CD4-positive, alpha-beta memory T cell (primary cell): ENCODE measurements at regions not wholly inside any gene's neighbourhood (a gene's known extent, or its start where the extent isn't known, plus 50 kb on each side); places are given as distances from the start of the nearest gene placed in this dataset.

Experiments used
- CTCF ChIA-PET: fragments of 350-600 bp; sonication (Branson Sonifier 250); formaldehyde crosslinking; loops from one replicate; lab custom pipeline; 2021; ENCODE audit warnings: inconsistent platforms; ENCODE audit not compliant: partially characterized antibody; lab: Charles Lee
- POLR2A ChIA-PET: fragments of 350-600 bp; sonication (Branson Sonifier 250); formaldehyde crosslinking; loops from one replicate; lab custom pipeline; 2021; ENCODE audit not compliant: partially characterized antibody; lab: Charles Lee
- DNase-seq, 5 donors: peaks; one replicate each; pipeline versions ENCODE4 v3.0.0 to v3.0.0-alpha.2; 2020 to 2022; ENCODE audit warnings: mixed read lengths in 1 of 5
- H3K27ac ChIP-seq: one replicate; pipeline ENCODE4 v1.7.0; 2013; ENCODE audit warnings: low read depth, low read length
- H3K27me3 ChIP-seq: 2 replicates; pipeline ENCODE4 v1.7.0; 2013; ENCODE audit warnings: mild to moderate bottlenecking, low read length, moderate library complexity; ENCODE audit not compliant: insufficient read depth
- H3K36me3 ChIP-seq: 2 replicates; pipeline ENCODE4 v1.7.0; 2013; ENCODE audit warnings: mild to moderate bottlenecking, low read length, moderate library complexity; ENCODE audit not compliant: insufficient read depth
- H3K4me1 ChIP-seq: 2 replicates; pipeline ENCODE4 v1.7.0; 2013; ENCODE audit warnings: mild to moderate bottlenecking, low read length, moderate library complexity; ENCODE audit not compliant: insufficient read depth
- H3K4me3 ChIP-seq, 2 donors: one replicate each; pipeline ENCODE4 v1.7.0; 2013; ENCODE audit warnings: low read length in 2 of 2, mild to moderate bottlenecking in 1 of 2
- H3K9me3 ChIP-seq, 2 donors: one replicate each; pipeline ENCODE4 v1.7.0; 2013; ENCODE audit warnings: low read length in 2 of 2, control low read depth in 1 of 2; ENCODE audit not compliant: control insufficient read depth in 1 of 2
- H3K27ac Mint-ChIP-seq, 7 donors: one replicate each; pipeline ENCODE4 v1.8.0; 2020 to 2021; ENCODE audit warnings: mixed read lengths in 7 of 7, mild to moderate bottlenecking in 6 of 7, inconsistent platforms in 3 of 7, moderate library complexity in 3 of 7
- H3K27me3 Mint-ChIP-seq, 2 donors: one replicate each; pipeline ENCODE4 v1.8.0; 2020 to 2021; ENCODE audit warnings: mixed read lengths in 2 of 2
- H3K36me3 Mint-ChIP-seq, 2 donors: one replicate each; pipeline ENCODE4 v1.8.0; 2020 to 2021; ENCODE audit warnings: mixed read lengths in 2 of 2, inconsistent platforms in 1 of 2, mild to moderate bottlenecking in 1 of 2
- H3K4me1 Mint-ChIP-seq, 4 donors: one replicate each; pipeline ENCODE4 v1.8.0; 2020 to 2021; ENCODE audit warnings: mixed read lengths in 4 of 4, mild to moderate bottlenecking in 1 of 4
- H3K4me3 Mint-ChIP-seq, 8 donors: one replicate each; pipeline ENCODE4 v1.8.0; 2020 to 2021; ENCODE audit warnings: mixed read lengths in 8 of 8, mild to moderate bottlenecking in 7 of 8, moderate library complexity in 6 of 8, inconsistent platforms in 3 of 8
- H3K9me3 Mint-ChIP-seq, 8 donors: one replicate each; pipeline ENCODE4 v1.8.0; 2020 to 2021; ENCODE audit warnings: mixed read lengths in 8 of 8, mild to moderate bottlenecking in 5 of 8, inconsistent platforms in 3 of 8, moderate library complexity in 1 of 8
- intact Hi-C: fragments of 100-400 bp; cut with micrococcal nuclease; formaldehyde crosslinking; loops from one replicate; pipeline ENCODE4 v1.15.1; 2023

GRCh38 chr13:38415233-38415632 is 65.6 kb downstream of the UFM1 start:
- H3K27me3 ChIP-seq, result no peaks in the 10 kb centered on the region
- ChIA-PET POLR2A (no interaction called here), CTCF (no interaction called here)
- peaks cover 4 to 6% (median 5%) of the 10 kb centered on the region in 4 donors for H3K4me1 Mint-ChIP-seq
- H3K4me1 ChIP-seq, result no peaks in the 10 kb centered on the region
- H3K4me3 Mint-ChIP-seq, result peak overlapping the region in 5 of 8 donors; percentile 8 to 70 (median 49)
- intact Hi-C loops, result no loop called here
- H3K27me3 Mint-ChIP-seq, result peaks cover 1 to 2% of the 10 kb centered on the region in 2 donors
- H3K36me3 ChIP-seq, result no peaks in the 10 kb centered on the region
- no peak overlapping the region for H3K27ac ChIP-seq
- H3K36me3 Mint-ChIP-seq, result no peaks in the 10 kb centered on the region
- no peak overlapping the region for H3K4me3 ChIP-seq
- peak overlapping the region in 2 of 7 donors; percentile 13 to 53 for H3K27ac Mint-ChIP-seq
- H3K9me3 Mint-ChIP-seq, result peaks cover 0 to 4% (median 0%) of the 10 kb centered on the region in 8 donors
- DNase-seq, result peak in 2 of 5 donors; percentile 0 to 12
- no peaks in the 10 kb centered on the region for H3K9me3 ChIP-seq

DNA sequence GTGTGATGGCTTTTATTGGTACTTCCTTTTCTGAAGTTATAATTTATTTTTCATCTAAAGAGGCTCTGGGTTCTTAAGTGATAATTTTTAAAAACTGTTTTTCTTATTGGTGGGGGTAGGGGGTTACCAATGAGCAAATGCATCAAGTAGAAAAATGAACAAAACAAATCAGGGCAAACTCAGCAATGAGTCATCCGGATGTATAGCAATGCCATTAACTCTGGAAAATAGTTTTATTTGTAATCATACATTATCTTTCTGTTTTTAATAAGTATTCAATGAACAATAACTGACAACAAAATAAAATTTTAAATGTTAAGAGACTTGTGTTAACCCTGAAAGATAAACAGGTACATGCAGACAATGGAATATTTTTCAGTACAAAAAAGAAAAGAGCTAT is 67.6 kb downstream of the UFM1 start:
- no peaks in the 10 kb centered on the region for H3K27me3 ChIP-seq
- intact Hi-C loops, result no loop called here
- POLR2A ChIA-PET, result no interaction called here

GRCh38 chr13:38417727-38418126 is 68.1 kb downstream of the UFM1 start:
- POLR2A ChIA-PET, result no interaction called here
- intact Hi-C loops, result no loop called here

More for the DNA sequence above, 67.6 kb downstream of the UFM1 start:
- no peaks in the 10 kb centered on the region for H3K36me3 ChIP-seq
- H3K4me3 ChIP-seq, result no peak overlapping the region
- H3K4me3 Mint-ChIP-seq, result no peak overlapping the region
- peaks cover 4 to 6% (median 5%) of the 10 kb centered on the region in 4 donors for H3K4me1 Mint-ChIP-seq
- H3K27ac ChIP-seq, result no peak overlapping the region
- no peaks in the 10 kb centered on the region for H3K9me3 ChIP-seq
- no peaks in the 10 kb centered on the region for H3K4me1 ChIP-seq
- peaks cover 0 to 2% of the 10 kb centered on the region in 2 donors for H3K27me3 Mint-ChIP-seq
- no peaks in the 10 kb centered on the region for H3K36me3 Mint-ChIP-seq
- CTCF ChIA-PET, result no interaction called here
- no peak for DNase-seq
- H3K27ac Mint-ChIP-seq, result no peak overlapping the region
- peaks cover 0 to 2% (median 0%) of the 10 kb centered on the region in 8 donors for H3K9me3 Mint-ChIP-seq

GRCh38 chr13:38418286-38418685 is 68.6 kb downstream of the UFM1 start:
- Histone ChIP-seq H3K36me3 (no peaks in the 10 kb centered on the region), H3K4me3 (no peak overlapping the region), H3K9me3 (no peaks in the 10 kb centered on the region), H3K27ac (no peak overlapping the region), H3K27me3 (no peaks in the 10 kb centered on the region), H3K4me1 (no peaks in the 10 kb centered on the region)
- Mint-ChIP-seq H3K27me3 (no peaks in the 10 kb centered on the region), H3K27ac (no peak overlapping the region), H3K4me1 (peaks cover 4 to 6% (median 5%) of the 10 kb centered on the region in 4 donors), H3K4me3 (no peak overlapping the region), H3K9me3 (no peaks in the 10 kb centered on the region), H3K36me3 (no peaks in the 10 kb centered on the region)
- ChIA-PET CTCF (no interaction called here), POLR2A (no interaction called here)
- DNase-seq, result no peak
- intact Hi-C loops, result no loop called here

More at GRCh38 chr13:38417727-38418126, 68.1 kb downstream of the UFM1 start:
- no peaks in the 10 kb centered on the region for H3K36me3 Mint-ChIP-seq
- peaks cover 0 to 1% (median 0%) of the 10 kb centered on the region in 8 donors for H3K9me3 Mint-ChIP-seq
- no peaks in the 10 kb centered on the region for H3K36me3 ChIP-seq
- no peaks in the 10 kb centered on the region for H3K27me3 ChIP-seq
- no peak overlapping the region for H3K4me3 Mint-ChIP-seq
- peaks cover 0 to under 1% of the 10 kb centered on the region in 2 donors for H3K27me3 Mint-ChIP-seq
- CTCF ChIA-PET, result no interaction called here
- no peak overlapping the region for H3K4me3 ChIP-seq
- no peak overlapping the region for H3K27ac Mint-ChIP-seq
- no peak overlapping the region for H3K27ac ChIP-seq
- DNase-seq, result no peak
- no peaks in the 10 kb centered on the region for H3K4me1 ChIP-seq
- no peaks in the 10 kb centered on the region for H3K9me3 ChIP-seq
- H3K4me1 Mint-ChIP-seq, result peaks cover 4 to 6% (median 5%) of the 10 kb centered on the region in 4 donors

DNA sequence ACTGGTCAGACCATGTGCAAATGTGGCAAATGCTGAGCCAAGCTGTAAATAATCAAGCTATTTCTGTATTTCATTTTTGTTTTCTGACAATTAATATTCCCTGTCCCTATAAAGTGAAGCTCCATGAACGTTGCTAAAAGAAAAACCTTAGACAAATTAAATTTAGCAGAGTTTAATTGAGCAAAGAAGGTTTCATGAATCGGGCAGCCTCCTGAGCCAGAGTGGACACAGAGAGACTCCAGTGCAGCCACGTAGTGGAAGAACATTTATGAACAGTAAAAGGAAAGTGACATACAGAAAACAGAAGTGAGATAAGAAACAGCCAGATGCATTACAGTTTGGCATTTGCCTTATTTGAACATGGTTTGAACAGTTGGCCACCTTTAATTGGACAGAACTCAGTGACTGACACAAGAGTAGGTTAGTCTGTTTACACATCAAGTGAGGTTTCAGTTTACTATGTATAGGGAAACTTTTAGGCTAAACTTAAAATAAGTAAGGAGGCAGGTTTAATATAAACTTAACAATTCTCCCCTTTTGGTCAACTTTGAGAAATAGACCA is 69.7 kb downstream of the UFM1 start:
- CTCF ChIA-PET, result no interaction called here
- DNase-seq, result no peak
- H3K27ac ChIP-seq, result no peak overlapping the region

DNA sequence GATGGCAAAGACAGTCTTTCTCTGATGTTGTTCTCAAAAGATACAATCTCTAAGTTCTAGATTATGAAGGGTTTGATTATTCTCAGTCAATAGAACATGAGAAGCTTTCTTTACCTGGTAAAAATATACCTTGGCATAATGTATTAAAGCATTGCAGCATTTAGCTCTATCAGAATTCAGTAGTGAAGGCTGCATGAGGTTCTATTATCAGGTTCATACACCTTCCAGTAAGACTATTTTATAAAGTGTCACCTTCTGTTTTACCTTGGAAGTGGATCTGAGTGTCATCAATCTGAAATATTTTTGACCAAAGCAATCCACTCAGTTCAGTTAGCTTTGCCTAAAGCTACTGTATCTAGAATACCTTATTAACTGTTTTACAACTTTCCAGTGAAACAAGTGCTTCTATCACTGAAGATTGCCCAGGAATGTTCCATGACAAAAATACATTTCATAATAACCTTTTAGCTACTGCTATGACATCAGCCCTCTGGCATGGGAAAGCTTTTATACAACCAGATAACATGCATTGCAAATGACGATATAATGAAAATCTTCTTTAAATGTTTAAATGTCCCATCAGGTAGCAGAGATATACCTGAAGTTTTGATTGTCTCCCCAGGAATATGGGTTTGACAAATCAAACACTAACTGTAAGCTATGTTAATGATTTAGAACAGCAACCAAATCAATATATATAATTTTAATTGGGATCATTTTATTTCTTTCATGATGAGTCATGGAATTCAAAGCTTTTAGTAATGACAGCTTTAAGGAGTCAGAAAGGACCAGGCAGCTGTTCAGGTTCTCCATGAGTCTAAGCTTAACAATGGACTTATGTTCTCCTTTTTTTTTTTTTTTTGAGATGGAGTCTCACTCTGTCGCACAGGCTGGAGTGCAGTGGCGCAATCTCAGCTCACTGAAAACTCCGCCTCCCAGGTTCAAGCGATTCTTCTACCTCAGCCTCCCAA is 72.2 kb downstream of the UFM1 start:
- DNase-seq, result no peak
- intact Hi-C loops, result no loop called here
- Mint-ChIP-seq H3K27me3 (no peaks in the 10 kb centered on the region), H3K36me3 (no peaks in the 10 kb centered on the region), H3K4me3 (no peak overlapping the region), H3K4me1 (no peaks in the 10 kb centered on the region), H3K27ac (no peak overlapping the region), H3K9me3 (no peaks in the 10 kb centered on the region)
- no peaks in the 10 kb centered on the region for H3K36me3 ChIP-seq
- H3K27ac ChIP-seq, result no peak overlapping the region
- H3K4me3 ChIP-seq, result no peak overlapping the region
- H3K4me1 ChIP-seq, result no peaks in the 10 kb centered on the region
- POLR2A ChIA-PET, result no interaction called here
- no peaks in the 10 kb centered on the region for H3K9me3 ChIP-seq
- H3K27me3 ChIP-seq, result no peaks in the 10 kb centered on the region
- CTCF ChIA-PET, result no interaction called here

More for the DNA sequence above, 69.7 kb downstream of the UFM1 start:
- H3K27ac Mint-ChIP-seq, result no peak overlapping the region
- H3K27me3 Mint-ChIP-seq, result no peaks in the 10 kb centered on the region
- no peaks in the 10 kb centered on the region for H3K9me3 Mint-ChIP-seq
- intact Hi-C loops, result no loop called here
- H3K4me3 ChIP-seq, result no peak overlapping the region
- no peak overlapping the region for H3K4me3 Mint-ChIP-seq
- H3K36me3 Mint-ChIP-seq, result no peaks in the 10 kb centered on the region
- POLR2A ChIA-PET, result no interaction called here
- peaks cover 4 to 6% (median 5%) of the 10 kb centered on the region in 4 donors for H3K4me1 Mint-ChIP-seq
- no peaks in the 10 kb centered on the region for H3K4me1 ChIP-seq
- H3K9me3 ChIP-seq, result no peaks in the 10 kb centered on the region
- H3K36me3 ChIP-seq, result no peaks in the 10 kb centered on the region
- H3K27me3 ChIP-seq, result no peaks in the 10 kb centered on the region

- no peaks in the 10 kb centered on the region for H3K36me3 Mint-ChIP-seq
Observed at GRCh38 chr13:38429916-38430315, 80.3 kb downstream of the UFM1 start.

More at GRCh38 chr13:38429916-38430315, 80.3 kb downstream of the UFM1 start:
- intact Hi-C loops, result no loop called here
- H3K27me3 Mint-ChIP-seq, result peaks cover 0 to 3% of the 10 kb centered on the region in 2 donors
- DNase-seq, result no peak
- Histone ChIP-seq H3K27ac (no peak overlapping the region), H3K9me3 (no peaks in the 10 kb centered on the region), H3K36me3 (no peaks in the 10 kb centered on the region), H3K27me3 (no peaks in the 10 kb centered on the region), H3K4me1 (no peaks in the 10 kb centered on the region), H3K4me3 (no peak overlapping the region)
- no peaks in the 10 kb centered on the region for H3K4me1 Mint-ChIP-seq
- ChIA-PET POLR2A (no interaction called here), CTCF (no interaction called here)
- no peak overlapping the region for H3K4me3 Mint-ChIP-seq
- H3K27ac Mint-ChIP-seq, result no peak overlapping the region
- H3K9me3 Mint-ChIP-seq, result no peaks in the 10 kb centered on the region
